HK-2 (cell line): ENCODE measurements at regions not wholly inside any gene's neighbourhood (a gene's known extent, or its start where the extent isn't known, plus 50 kb on each side); places are given as distances from the start of the nearest gene placed in this dataset.

ENCODE experiments used
- DNase-seq: peaks from one replicate; pipeline ENCODE4 v3.0.0-alpha.2; 2018; ENCODE audit not compliant: unreplicated experiment

DNA sequence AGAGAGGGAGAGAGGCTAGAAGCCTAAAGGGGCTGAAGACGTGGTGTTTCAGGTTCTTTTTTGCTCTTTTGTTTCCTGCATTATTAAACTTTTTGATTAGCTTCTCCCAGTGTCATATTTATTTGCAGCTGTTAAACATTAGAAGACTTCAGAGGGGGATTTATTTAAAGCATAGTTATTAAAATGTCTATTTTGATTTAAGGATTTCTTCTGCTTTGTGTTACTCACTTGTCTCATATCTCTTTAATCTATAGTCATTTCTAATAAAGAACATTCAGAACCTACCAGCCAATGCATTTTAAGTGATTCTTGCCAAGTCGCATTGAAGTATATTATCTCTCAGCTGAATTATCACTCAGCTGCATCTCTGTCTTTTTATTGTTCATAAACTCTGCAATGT, 152.0 kb upstream of the DYRK2 start:
- no peak for DNase-seq

DNA sequence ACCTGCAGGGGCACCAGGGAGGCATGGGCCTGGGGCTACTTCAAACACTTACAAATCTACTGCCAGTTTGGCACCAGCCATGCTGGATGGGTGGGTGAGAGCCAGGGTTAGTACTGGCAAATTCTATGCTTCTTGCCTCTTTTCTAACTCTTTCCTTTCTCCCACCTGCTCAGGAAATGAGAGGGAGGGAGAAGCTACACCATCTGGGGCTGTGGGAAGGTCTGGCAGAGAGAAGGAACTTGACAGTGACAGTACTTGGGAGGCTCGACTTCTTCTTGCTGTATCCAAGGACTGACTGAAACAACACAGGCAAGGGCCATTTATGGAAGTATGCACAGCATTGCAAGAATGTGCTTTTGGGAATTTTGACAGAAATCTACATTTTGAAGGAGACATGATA, 149.6 kb upstream of the DYRK2 start:
- DNase-seq: no peak

DNA sequence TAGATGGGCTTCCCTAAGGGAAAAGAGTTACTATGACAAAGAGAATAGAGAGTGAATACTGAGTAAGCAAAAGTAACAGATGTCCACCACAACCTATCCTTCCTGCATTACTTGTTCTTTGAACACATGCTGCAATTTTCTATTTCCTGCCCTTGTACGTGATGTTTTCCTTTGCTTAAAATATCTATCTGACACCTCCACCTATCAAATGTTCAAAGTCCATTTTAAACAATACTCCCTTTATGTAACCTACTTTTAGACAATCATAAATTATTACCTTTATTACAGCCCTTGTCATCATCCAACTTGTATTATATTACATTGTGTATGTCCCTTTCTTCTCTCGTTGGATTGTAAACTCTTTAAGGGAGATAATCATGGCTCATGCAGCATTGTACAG, 147.2 kb upstream of the DYRK2 start:
- no peak for DNase-seq

DNA sequence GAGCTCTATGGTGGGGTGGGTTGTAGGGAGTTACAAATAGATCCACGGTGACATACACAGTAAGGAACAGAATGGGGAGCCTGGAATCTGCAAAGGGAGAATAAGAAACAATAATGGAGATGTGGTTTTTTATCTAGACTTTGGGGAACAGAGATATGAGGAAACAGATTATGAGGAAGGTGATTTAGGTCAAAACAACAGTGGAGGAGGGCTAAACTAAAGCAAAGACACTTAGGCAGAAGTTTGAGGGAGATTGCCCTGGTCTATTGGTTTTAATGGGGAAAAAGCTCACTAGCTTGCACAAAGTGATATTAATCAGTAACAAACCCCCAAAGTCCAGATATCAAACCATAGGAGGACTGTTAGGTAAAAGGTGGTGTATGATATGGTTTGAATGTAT, 144.5 kb upstream of the DYRK2 start:
- no peak for DNase-seq

DNA sequence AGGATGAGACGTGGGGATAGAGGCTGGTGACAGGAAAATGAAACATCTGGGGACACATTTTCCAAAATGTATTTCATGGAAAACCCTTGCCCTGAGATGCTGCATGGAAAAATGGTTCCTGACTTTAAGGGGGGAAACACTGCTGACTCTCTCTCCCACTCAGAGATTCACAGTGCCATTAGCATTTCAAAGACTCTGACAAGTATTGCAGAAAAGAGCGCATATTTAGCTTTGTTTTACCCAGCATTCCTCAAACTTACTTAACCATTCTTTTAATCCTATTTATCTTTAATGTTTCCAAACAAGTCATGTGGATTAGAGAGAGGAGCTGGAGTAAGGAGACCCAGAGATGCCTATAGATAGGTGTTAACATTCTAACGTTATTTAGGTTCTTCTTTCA, 141.8 kb upstream of the DYRK2 start:
- DNase-seq: no peak

DNA sequence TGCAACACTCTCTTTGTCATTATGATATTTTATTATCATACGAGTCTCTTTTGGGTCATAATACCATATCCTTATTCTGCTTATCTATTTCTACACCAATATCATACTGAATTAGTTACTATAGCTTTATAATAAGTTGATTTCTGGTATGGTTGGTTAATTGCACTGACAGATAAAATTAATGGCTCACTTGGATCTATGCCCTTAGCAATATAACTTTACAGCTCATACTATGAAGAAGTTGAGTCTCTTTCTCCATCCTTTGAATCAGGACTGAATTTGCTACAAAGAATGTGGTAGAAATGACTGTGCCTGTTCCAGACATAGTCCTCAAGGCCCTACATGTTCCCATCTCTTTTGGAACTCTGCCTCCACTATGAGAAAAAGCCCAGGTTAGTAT, 139.7 kb upstream of the DYRK2 start:
- no peak for DNase-seq

DNA sequence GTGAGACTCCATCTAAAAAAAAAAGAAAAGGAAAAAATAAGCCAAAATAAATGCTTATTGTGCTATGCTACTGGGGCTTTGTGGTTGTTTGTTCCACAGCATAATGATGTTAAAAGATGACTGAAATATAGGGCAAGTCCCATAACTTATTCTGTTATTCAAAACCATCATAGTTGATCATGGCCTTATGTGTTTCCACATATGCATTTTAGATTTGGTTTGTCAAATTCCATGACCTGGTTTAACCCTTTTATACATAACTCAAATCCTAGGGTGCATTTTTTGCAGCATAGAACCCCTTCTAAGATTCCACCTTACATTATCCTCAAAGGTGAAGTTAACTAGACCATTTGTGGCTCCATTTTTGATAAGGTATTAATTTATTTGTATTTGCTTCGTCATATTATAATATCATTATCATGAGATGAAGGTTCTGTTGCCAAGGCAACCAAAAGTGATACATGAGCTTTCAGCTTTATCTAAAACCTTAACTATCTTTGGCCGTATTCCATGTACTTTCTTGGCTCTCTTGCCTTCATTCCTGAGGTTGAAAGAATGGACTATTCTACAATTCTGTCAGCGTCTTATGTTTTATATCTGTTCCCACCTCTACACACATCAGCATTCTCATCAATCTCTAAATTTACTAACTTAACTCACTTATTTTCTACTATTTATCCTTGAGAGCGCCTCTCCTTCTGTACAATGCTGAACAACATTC, 138.7 kb upstream of the DYRK2 start:
- no peak for DNase-seq

DNA sequence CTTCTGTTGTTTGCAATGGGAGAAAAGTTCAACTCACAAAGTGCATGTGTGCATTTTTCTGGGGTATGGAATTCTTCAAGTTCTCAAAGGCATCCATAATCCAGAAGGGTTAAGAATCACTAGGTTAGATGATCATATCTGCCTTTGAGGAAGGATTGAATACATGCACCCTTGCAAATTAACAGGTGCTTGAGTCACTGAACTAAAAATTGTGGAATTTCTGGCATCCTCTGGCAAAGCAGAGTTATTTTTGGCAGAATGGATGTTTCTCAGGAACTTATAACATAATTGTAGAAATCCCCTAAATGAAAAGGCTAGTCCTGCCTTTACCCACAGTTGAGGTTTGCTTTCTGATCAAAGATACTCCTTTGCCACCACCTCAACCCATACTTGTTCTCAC, 136.5 kb upstream of the DYRK2 start:
- no peak for DNase-seq

DNA sequence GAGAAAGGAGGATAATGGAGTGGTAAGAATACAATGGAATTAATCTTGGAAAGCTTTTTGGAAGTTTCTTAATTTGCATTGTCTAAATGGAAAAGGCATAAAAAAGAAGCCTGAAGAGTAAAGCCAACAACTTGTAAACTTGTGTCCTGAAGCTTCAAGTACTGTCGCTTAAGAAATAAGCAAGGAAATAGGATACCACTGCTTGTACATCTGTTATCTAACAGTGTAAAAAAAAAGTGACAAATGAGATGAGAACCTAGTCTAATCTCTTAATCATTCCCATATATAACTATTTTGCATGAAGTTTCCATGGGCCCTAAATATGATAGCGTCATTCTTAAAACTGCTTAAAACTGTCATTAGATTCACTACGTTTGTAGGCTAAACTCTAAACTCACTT, 134.0 kb upstream of the DYRK2 start:
- no peak for DNase-seq

DNA sequence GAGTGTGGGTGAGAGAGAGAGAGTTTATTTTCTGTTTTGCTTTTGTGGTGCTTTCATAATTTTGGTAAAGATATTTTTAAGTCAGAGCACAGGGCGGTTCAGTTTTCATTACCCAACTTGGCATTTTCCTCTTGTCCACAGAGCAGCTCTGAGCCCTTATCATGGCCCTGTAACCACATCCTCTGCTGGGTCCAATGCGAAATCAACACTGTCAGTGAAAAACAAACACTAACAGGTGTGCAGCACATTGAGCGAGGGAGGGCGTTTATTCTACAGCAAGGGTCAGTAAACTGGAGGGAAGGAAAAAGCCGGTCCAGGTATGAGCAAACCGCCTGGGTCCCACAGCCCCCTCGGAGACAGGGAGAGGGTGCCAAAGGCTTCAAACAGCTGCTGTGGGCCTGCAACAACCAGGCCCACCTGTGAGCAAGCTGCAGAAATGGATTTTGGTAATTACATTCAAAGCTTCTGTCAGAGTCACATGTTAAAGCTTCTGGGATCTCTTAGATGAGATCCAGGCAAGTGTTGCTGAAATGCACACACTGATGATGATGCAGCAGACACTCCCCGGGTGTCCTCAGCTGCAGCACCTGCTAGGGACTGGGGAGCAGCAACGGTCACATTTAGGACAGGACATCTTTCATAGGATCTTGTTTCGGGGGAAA, 132.7 kb upstream of the DYRK2 start:
- DNase-seq: no peak

DNA sequence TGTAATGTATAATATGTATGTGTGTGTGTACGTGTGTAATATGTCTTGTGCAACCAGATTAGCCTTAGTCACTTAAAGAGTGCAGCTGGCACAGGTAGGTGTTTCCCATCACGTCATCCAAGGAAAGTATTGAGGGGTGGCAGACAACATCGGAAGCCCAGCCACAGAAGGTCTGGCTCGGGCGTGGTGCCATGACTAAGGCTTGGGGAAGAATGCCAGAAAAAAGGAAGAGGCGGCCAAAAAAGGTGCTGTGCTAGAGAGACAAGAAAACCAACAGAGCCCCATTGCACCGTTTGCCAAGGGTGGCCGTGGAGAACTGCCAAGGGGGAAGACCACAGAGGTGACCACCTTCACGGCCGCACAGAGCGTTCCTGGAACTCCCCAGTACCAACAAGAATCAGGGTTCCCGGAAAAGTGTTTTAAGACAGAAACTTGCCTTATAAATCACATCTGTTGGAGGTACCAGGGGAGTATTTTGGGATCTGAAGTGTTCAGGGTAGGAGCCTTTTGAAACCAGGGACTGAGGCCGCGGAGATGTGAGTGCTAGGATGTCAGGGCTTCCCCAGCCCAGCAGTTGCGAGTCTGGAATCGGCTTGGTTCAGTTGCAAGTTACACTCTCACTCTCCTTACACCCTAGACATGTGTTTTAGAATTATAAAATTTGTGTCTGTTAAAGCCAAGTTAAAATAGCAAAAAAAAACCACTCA, 131.2 kb upstream of the DYRK2 start:
- no peak for DNase-seq

DNA sequence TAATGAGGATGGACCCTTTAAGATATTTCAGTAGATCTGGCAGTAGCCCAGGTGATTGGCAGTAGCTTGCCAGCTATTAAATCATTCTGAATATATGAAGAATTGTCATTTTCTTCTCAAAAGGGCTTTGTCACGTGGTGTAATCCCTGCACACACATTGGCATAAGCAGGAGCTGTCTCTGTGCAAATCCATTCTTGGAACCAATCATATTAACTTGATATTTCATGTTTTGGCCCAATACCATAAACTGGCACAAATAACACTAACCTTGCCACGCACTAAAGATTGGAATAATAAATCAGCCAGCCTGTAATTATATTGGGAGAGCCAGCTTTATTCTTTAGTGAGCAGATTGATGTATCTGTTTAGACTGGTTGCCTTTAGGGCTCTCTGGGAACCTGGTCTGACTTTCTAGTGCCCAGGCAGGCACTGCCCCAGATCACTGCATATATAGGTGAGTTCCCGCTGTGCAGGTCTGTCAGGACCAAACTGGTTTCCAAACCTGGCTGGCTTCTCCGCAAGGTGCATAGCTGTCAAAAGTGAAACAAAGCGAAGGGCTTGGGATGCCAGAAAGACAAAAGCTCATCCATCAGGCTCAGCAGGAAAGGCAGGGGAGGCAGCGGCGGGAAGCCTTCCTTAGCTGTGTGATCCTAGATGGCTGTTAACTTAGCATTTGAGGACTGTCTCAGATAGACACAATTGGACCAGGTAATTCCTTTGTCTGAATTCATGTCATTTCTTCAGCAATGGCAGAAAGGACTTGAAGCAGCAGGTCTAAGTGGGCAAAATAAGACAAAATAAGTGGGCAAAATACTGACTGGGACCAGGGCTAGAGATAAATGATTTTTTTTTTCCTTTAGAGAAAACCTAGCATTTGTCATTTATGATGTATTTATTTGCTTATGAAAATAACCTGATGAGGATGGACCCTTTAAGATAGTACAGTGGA, 128.8 kb upstream of the DYRK2 start:
- DNase-seq: no peak

DNA sequence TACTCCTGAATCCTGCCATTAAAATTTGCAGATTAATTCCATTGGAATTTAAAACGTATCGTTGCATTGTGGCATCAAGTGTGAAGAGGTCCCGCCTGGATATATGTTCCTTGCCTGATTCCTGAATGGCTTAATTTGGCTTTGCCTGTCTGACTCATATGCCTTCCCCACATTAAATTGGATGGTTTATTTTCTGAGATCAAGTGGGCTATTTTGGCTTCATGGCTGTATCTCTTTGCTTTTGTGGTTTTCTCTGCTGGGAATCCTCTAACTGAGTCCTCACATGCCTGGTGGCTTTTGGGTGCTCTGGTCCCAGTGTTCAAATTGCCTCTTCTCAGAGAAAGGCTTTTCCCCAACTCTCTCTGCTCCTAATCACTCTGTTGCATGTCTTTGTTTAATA, 127.9 kb upstream of the DYRK2 start:
- no peak for DNase-seq

DNA sequence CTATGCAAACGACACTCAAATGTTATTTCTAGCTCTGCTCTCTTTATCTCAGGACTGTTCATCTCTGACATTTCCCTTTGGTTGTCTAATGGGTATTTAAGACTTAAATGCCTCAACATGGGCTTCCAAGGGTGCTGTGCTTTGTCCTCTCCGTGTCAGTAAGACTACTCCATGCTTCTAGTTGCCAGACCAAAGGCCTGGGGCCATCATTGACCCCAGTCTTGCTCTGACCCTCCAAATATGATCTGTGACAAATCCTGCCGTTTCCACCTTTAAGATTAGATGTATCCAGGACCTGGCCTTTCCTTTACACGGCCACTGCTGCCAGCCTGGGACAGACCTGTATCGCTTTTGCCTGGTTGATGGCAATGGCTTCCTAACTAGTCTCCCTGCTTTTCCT, 126.3 kb upstream of the DYRK2 start:
- DNase-seq: no peak

DNA sequence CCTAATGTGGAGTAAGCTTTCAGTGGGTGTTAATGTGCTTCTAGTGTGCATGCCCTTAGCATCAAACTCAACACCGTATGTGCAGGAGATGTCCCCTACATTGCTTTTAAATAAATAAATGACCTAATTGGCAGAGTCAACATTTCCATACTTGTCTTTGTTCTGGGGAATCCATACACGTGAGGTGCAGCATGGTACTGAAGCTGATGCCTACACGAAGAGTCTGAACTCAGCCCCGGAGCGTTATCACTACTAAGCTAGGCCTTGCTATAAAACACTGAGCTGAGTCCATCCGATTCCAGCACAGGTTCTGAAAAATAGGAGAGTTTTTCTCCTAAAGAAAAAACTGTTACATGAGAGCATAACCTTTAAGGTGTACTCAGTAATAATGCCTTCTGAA, 125.0 kb upstream of the DYRK2 start:
- no peak for DNase-seq

DNA sequence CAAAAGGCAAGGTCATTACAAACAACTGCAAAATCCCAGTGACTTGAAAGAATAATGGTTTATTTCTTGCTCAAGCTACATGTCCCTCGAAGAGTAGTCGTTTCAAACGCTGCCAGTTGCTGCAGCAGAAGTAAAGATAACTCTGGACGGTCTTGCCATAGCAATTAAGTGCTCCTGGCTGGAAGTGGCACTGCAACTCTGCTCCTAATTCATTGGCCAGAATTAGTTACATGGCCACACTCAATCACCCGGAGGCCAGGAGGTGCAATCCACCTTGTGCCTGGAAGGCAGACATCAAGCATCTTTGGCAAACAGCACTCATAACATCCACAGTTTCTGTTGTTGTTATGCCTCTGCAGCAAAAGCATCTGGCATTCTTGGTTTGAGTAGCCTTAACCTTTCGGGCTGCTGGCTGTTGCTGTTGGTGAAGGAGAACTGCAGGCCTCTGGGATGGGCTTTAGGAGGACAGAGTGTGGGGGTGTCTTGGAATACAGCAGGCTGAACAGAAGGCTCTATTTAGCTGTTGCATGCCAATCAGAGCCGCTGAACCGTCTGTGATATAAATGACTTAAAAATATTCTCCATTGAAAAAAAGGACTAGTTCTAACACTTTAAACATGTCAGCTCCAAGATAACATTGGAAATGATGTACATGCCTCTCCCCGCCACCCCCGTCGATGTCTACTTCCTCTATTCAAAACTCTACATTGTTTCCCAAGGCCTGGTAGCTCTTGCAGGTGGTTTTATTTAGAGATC, 123.5 kb upstream of the DYRK2 start:
- DNase-seq: no peak

DNA sequence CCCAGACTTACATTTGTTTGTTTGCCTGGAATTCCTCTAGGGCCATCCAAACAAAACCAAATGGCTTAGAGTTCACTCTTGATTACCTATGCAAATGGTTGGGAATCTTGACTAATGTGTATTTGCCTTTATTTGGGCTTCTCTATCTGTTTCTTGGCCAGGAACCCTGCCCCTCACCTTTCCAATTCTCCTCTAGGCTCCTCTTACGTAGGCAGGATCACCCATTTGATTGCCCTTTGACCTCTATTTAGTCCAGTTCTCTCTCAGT, 123.0 kb upstream of the DYRK2 start:
- DNase-seq: no peak

DNA sequence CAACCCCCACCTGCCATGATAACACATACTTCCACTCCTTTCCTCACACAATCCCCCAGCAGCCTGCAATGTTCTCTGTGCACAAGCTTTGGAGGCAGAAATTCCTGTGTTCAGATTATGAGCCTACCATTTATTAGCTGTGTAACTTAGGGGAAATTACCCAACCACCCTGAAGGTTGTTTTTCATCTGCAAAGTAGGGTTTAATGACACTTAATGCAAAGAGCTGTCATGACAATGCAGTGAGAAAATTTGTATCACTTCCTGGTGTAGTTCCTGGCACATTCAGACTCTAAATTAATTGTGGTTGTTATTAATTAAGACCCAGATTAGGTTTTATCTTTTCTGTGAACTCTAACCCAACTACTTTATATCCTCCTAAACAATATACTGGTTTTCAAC, 122.4 kb upstream of the DYRK2 start:
- no peak for DNase-seq

DNA sequence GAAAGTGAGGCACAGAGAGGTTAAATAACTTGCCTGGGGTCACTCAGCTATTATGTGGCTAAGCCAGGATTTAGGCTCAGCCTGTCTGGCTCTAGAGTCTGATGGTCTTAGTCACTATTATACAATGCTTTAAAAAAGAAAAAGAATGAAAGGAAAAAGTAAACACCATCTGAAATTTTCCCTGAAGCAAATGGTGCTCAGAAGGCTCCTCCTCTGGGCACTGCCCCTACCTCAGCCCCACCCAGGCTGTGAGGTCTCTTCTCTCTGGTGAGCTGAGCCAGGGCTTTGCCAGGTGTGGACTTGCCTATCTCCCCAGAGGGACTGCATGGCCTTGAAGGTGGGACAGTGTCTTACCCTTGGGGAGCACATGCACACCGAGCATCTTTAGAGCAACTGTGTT, 117.5 kb upstream of the DYRK2 start:
- DNase-seq: no peak

DNA sequence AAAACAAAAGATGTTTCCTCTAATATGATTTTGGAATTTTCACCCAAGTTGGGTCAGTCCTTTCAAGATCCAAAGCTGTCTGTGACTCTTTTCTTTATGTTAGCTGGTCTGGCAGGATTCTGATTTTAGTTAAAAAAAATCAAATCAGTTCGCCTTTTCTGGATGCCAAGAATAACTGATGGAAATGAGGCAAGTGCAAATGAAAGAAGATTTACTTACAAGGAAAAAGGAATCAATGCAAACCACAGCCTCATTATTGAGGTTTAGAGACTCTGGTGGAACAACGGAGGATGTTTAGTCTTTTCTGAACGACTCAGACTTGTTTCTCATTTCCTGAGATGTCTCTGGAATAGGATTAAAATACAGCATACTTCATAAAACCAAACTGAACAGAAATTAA, 117.0 kb upstream of the DYRK2 start:
- DNase-seq: no peak

DNA sequence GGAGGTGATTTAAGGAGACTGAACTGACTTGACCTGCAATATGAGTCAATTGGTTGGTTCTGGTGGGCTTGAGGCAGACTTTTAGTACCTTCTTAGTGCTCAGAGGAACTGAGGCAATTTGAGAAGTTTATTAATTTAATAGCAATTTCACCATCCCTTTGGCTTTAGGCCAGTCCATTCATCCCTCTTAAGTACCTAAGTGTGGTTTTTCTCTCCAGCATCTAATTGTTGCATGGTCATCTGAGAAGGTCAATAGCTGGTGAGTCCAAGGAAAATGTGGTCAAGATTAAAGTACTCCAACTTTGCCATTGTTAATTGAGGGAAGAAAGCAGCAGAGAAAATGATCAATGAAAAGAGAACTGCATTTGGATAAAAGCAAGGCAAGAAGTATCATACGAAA, 115.4 kb upstream of the DYRK2 start:
- no peak for DNase-seq

DNA sequence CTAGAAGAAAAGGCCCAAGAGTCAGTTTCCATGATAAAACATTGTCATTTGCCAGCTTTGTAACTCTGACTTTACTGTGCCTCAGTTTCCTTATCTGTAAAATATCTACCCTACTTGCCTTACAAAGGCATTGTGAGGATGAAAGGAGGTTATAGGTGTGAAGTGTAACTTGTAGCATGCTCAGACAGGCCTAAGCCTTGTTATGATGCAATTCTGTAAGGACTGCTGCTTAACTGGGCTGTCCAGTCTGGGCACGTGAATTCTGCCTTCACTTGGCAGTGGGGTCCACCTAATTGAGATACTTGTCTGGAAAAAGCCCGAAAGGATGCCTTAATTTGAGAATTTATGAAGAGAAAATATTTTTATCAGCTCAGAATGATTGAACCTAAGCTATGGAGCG, 114.5 kb upstream of the DYRK2 start:
- DNase-seq: no peak
